Limb (tissue), 2 donors: ENCODE measurements at regions not wholly inside any gene's neighbourhood (a gene's known extent, or its start where the extent isn't known, plus 50 kb on each side); places are given as distances from the start of the nearest gene placed in this dataset.

ENCODE experiments used
- DNase-seq, 2 donors: peaks; one replicate each; pipeline ENCODE4 v3.0.0-alpha.2; 2016; ENCODE audit errors: extremely low spot score in 2 of 2

DNA sequence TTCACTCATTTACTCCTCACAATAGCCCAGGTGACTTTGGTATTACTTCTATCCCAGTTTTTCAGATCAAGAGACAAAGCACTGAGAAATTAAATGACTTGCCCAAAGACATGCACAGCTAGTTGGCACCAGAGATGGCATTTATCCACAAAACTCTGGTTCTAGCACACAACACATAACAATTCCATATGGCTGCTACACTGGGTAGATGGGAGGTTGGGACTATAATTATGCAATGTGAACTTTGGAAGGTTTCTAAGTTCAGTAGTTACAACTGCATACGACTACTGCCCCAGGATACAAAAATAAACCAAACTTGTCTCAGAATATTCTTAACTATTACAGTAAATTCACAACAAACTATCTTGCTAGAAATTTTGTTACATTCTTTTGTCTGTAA, 54.2 kb upstream of the MLIP start:
- no peak for DNase-seq

DNA sequence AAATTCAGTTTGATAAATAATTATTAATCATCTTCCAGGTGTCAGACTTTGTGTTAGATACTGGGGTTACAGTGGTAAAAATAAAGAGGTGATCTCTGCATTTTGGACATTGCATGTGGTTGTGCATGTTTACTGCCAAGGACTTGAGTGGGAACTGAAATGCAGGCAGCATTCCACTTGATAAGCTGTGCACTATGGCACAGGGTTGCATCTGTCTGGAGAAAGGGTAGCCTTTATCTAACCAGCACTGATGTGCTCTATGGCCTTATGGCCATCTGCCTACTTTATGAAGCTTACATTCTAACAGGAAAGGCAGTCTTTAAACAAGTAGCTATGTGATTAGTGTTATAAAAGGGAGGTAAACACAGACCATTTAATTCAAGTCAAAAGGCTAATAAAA, 53.0 kb upstream of the MLIP start:
- DNase-seq = no peak

DNA sequence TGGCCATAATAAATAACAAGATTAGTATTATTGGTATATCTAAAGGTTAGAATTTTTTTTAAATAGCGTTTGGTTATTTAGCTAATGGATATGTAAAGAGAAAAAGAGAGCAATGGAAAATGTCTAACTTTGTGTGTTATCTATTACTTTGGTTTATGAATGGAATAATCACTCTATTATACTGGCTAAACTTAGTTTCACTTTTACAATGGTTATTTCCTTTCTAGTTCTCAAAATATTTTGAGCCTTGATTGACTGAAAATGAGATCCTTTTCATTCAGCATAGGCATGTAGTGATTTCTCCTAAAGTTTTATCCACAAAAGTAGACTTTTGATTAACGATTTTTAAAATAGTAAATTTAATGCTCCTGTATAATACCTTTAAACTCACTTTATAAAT, 51.6 kb upstream of the MLIP start:
- no peak for DNase-seq

DNA sequence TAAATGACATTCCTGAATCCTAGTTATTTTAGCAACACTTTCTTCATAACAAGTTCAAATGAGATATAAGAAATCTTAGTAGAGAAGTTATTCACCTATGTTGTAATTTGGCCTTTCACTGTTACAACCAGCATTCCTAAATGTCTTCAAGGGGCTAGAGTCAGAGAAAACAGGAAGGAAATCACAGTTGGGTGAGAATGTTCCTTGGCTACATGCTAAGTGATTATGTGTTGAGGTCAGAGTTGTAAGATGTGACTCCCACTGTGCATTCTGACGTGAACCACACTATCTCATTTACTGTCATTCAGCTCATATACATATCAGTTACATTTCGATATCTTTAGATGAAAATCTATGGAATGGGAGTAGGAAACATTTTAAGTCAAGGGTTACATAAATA, 51.0 kb upstream of the MLIP start:
- no peak for DNase-seq
